NT2/D1 (cell line): ENCODE measurements at regions not wholly inside any gene's neighbourhood (a gene's known extent, or its start where the extent isn't known, plus 50 kb on each side); places are given as distances from the start of the nearest gene placed in this dataset.

ENCODE experiments used
- SUZ12 ChIP-seq: IDR thresholded peaks from 2 replicates; pipeline ENCODE4 v1.6.1; 2011; ENCODE audit not compliant: insufficient read length, insufficient read depth; ENCODE audit errors: extremely low read depth
- YY1 ChIP-seq: IDR thresholded peaks from 2 replicates; pipeline ENCODE4 v1.6.1; 2011; ENCODE audit not compliant: insufficient read length, insufficient read depth

- no peak for TF ChIP-seq SUZ12
- no peak for TF ChIP-seq YY1
These were observed 114.0 kb upstream of the GOT2 start for GRCh38 chr16:58847902-58848661.
